PC-9 (cell line): ENCODE measurements at regions not wholly inside any gene's neighbourhood (a gene's known extent, or its start where the extent isn't known, plus 50 kb on each side); places are given as distances from the start of the nearest gene placed in this dataset.
"Not testable (repeated sequence)": the region's sequence is repeated elsewhere in the genome, so short reads cannot be mapped to it uniquely, and the experiment has no call there.

ENCODE experiments used
- BruUV-seq: library from RNA; stranded (reverse); fragments of 400-500 nt; replicated peaks from 2 replicates; lab custom pipeline; 2021; lab: Mats Ljungman, UMichigan
- CTCF ChIA-PET: fragments of 300-600 bp; sonication (Branson Sonifier 250); formaldehyde crosslinking; loops from one replicate; lab custom pipeline; 2022; ENCODE audit warnings: antibody characterized with exemption; lab: Charles Lee
- POLR2A ChIA-PET: fragments of 300-600 bp; sonication (Branson Sonifier 250); formaldehyde crosslinking; loops from one replicate; lab custom pipeline; 2022; ENCODE audit warnings: antibody characterized with exemption; ENCODE audit not compliant: unreplicated experiment; lab: Charles Lee
- DNase-seq, 2 experiments: peaks; one replicate each; pipeline versions ENCODE4 v3.0.0 to v3.0.0-alpha.2; 2015 to 2022; ENCODE audit warnings: mixed read lengths in 1 of 2
- H2AFZ ChIP-seq: fragments of 200-600 bp; sonication (generic); 2 replicates; pipeline ENCODE4 v1.8.1; 2017; ENCODE audit warnings: antibody characterized with exemption
- H3F3A ChIP-seq: fragments of 200-600 bp; sonication (generic); 2 replicates; pipeline ENCODE4 v1.8.1; 2017; ENCODE audit warnings: antibody characterized with exemption, mild to moderate bottlenecking, low read depth; ENCODE audit not compliant: insufficient read depth
- H3K27ac ChIP-seq: fragments of 200-600 bp; sonication (generic); 2 replicates; pipeline ENCODE4 v1.6.1; 2016; ENCODE audit warnings: mixed run types
- H3K27me3 ChIP-seq: fragments of 200-600 bp; sonication (generic); 2 replicates; pipeline ENCODE4 v1.6.1; 2016; ENCODE audit warnings: low read depth, mixed run types; ENCODE audit not compliant: insufficient read depth
- H3K36me3 ChIP-seq: fragments of 200-600 bp; sonication (generic); 2 replicates; pipeline ENCODE4 v1.6.1; 2016; ENCODE audit warnings: low read depth, mixed run types
- H3K4me1 ChIP-seq: fragments of 200-600 bp; sonication (generic); replicated peaks from 2 replicates; pipeline ENCODE4 v1.6.1; 2016; ENCODE audit warnings: mixed run types; ENCODE audit not compliant: insufficient read depth
- H3K4me2 ChIP-seq: fragments of 200-600 bp; sonication (generic); 2 replicates; pipeline ENCODE4 v1.6.1; 2017; ENCODE audit warnings: mixed run types
- H3K4me3 ChIP-seq: fragments of 200-600 bp; sonication (generic); 2 replicates; pipeline ENCODE4 v1.6.1; 2016; ENCODE audit warnings: mixed run types
- H3K79me2 ChIP-seq: fragments of 200-600 bp; sonication (generic); 2 replicates; pipeline ENCODE4 v1.6.1; 2017; ENCODE audit warnings: low read depth, mixed run types
- H3K9me2 ChIP-seq: fragments of 200-600 bp; sonication (generic); 2 replicates; pipeline ENCODE4 v1.8.1; 2017; ENCODE audit warnings: mild to moderate bottlenecking; ENCODE audit not compliant: insufficient read depth
- H3K9me3 ChIP-seq: fragments of 200-600 bp; sonication (generic); 2 replicates; pipeline ENCODE4 v1.8.1; 2016; ENCODE audit warnings: low read depth; ENCODE audit not compliant: insufficient read depth
- H4K20me1 ChIP-seq: fragments of 200-600 bp; sonication (generic); 2 replicates; pipeline ENCODE4 v1.8.1; 2017; ENCODE audit not compliant: insufficient read depth
- CTCF ChIP-seq: fragments of 200-600 bp; sonication (generic); conservative IDR thresholded peaks from 2 replicates; pipeline ENCODE4 v1.6.1; 2017; ENCODE audit warnings: mixed run types, antibody characterized with exemption, mild to moderate bottlenecking, moderate library complexity
- EZH2 ChIP-seq: fragments of 200-600 bp; sonication (generic); IDR thresholded peaks from 2 replicates; pipeline ENCODE4 v1.8.0; 2017; ENCODE audit warnings: antibody characterized with exemption, low read depth
- intact Hi-C: fragments of 100-400 bp; cut with micrococcal nuclease; formaldehyde crosslinking; loops from one replicate; pipeline ENCODE4 v1.10.0; 2022; ENCODE audit not compliant: unreplicated experiment

- no peaks in the 10 kb centered on the region for H3F3A ChIP-seq
- no peaks in the 10 kb centered on the region for H3K79me2 ChIP-seq
- ChIA-PET POLR2A (no interaction called here), CTCF (no interaction called here)
- no peaks in the 10 kb centered on the region for H3K4me1 ChIP-seq
- intact Hi-C loops: loop anchor here (10.0 kb wide), 1 partner anchor 276 kb away; no protein-coding TSS in a partner anchor
- H3K27me3 ChIP-seq: no peaks in the 10 kb centered on the region
- H3K4me2 ChIP-seq: no peak overlapping the region
- H4K20me1 ChIP-seq: no peaks in the 10 kb centered on the region
- H3K4me3 ChIP-seq: no peak overlapping the region
- H3K9me3 ChIP-seq: no peaks in the 10 kb centered on the region
- BruUV-seq: no TSS peak
- TF ChIP-seq CTCF (no peak), EZH2 (no peak)
- no peaks in the 10 kb centered on the region for H3K36me3 ChIP-seq
- no peak overlapping the region for H2AFZ ChIP-seq
- H3K9me2 ChIP-seq: no peaks in the 10 kb centered on the region; the same call in 1 of the 2 replicates
- no peak for DNase-seq
- no peak overlapping the region for H3K27ac ChIP-seq
Measured at GRCh38 chr3:174548841-174549623, 310.1 kb upstream of the NAALADL2 start.

- H3K9me2 ChIP-seq: no peaks in the 10 kb centered on the region
- BruUV-seq: no TSS peak
- H3K36me3 ChIP-seq: no peaks in the 10 kb centered on the region
- POLR2A ChIA-PET: no interaction called here
- TF ChIP-seq EZH2 (no peak), CTCF (no peak)
- no peaks in the 10 kb centered on the region for H3K4me1 ChIP-seq
- CTCF ChIA-PET: no interaction called here
- no peaks in the 10 kb centered on the region for H3K79me2 ChIP-seq
- no peak overlapping the region for H3K4me2 ChIP-seq
- intact Hi-C loops: no loop called here
- DNase-seq: no peak
- no peaks in the 10 kb centered on the region for H3K9me3 ChIP-seq
- no peak overlapping the region for H3K27ac ChIP-seq
- H3F3A ChIP-seq: no peaks in the 10 kb centered on the region
- no peaks in the 10 kb centered on the region for H4K20me1 ChIP-seq
- H3K4me3 ChIP-seq: no peak overlapping the region
- no peaks in the 10 kb centered on the region for H3K27me3 ChIP-seq
- no peak overlapping the region for H2AFZ ChIP-seq
Measured at GRCh38 chr3:174581558-174581957, 277.6 kb upstream of the NAALADL2 start.

- Histone ChIP-seq H3K79me2 (no peaks in the 10 kb centered on the region), H3K27me3 (no peaks in the 10 kb centered on the region), H3K9me3 (no peaks in the 10 kb centered on the region), H3K9me2 (no peaks in the 10 kb centered on the region), H3K4me3 (no peak overlapping the region), H3F3A (no peaks in the 10 kb centered on the region), H3K27ac (no peak overlapping the region), H2AFZ (no peak overlapping the region), H3K4me2 (no peak overlapping the region), H3K36me3 (no peaks in the 10 kb centered on the region), H3K4me1 (no peaks in the 10 kb centered on the region), H4K20me1 (no peaks in the 10 kb centered on the region)
- TF ChIP-seq CTCF (no peak), EZH2 (no peak)
- ChIA-PET POLR2A (no interaction called here), CTCF (no interaction called here)
- DNase-seq: no peak
- BruUV-seq: no TSS peak
- intact Hi-C loops: no loop called here
Measured at GRCh38 chr3:174583396-174583795, 275.7 kb upstream of the NAALADL2 start.

GRCh38 chr3:174587137-174587536 is 272.0 kb upstream of the NAALADL2 start:
- H3K36me3 ChIP-seq, H4K20me1 ChIP-seq, POLR2A ChIA-PET, H3K4me2 ChIP-seq, H3K27ac ChIP-seq, H3K4me1 ChIP-seq, H3K9me3 ChIP-seq, BruUV-seq, H3K4me3 ChIP-seq, H3F3A ChIP-seq, H2AFZ ChIP-seq, H3K9me2 ChIP-seq, H3K27me3 ChIP-seq, CTCF ChIA-PET, intact Hi-C loops, H3K79me2 ChIP-seq, DNase-seq: not testable (repeated sequence)
